RWPE1 (cell line): ENCODE measurements at regions not wholly inside any gene's neighbourhood (a gene's known extent, or its start where the extent isn't known, plus 50 kb on each side); places are given as distances from the start of the nearest gene placed in this dataset.

Experiments
- CTCF ChIA-PET: fragments of 350-600 bp; sonication (Branson Sonifier 250); formaldehyde crosslinking; extraction: SDS; loops from one replicate; lab custom pipeline; 2021; lab: Yijun Ruan, JAX
- POLR2A ChIA-PET: fragments of 400-600 bp; formaldehyde crosslinking; extraction: SDS; loops from one replicate; lab custom pipeline; 2020; ENCODE audit warnings: antibody characterized with exemption; ENCODE audit not compliant: low non-redundant PET; lab: Yijun Ruan, JAX
- DNase-seq: peaks from one replicate; pipeline ENCODE4 v3.0.0; 2012; ENCODE audit warnings: low spot score
- H3K27ac ChIP-seq: fragments of 450-650 bp; 2 replicates; pipeline ENCODE4 v1.5.1; 2017
- TF ChIP-seq, protein P1 (sequence below): fragments of 450-650 bp; conservative IDR thresholded peaks from 2 replicates; pipeline ENCODE4 v1.5.1; 2017; ENCODE audit warnings: low read depth, mild to moderate bottlenecking

- ChIA-PET POLR2A (no interaction called here), CTCF (no interaction called here)
- H3K27ac ChIP-seq: no peak overlapping the region
- no peak for DNase-seq
- TF ChIP-seq, protein P1, sequence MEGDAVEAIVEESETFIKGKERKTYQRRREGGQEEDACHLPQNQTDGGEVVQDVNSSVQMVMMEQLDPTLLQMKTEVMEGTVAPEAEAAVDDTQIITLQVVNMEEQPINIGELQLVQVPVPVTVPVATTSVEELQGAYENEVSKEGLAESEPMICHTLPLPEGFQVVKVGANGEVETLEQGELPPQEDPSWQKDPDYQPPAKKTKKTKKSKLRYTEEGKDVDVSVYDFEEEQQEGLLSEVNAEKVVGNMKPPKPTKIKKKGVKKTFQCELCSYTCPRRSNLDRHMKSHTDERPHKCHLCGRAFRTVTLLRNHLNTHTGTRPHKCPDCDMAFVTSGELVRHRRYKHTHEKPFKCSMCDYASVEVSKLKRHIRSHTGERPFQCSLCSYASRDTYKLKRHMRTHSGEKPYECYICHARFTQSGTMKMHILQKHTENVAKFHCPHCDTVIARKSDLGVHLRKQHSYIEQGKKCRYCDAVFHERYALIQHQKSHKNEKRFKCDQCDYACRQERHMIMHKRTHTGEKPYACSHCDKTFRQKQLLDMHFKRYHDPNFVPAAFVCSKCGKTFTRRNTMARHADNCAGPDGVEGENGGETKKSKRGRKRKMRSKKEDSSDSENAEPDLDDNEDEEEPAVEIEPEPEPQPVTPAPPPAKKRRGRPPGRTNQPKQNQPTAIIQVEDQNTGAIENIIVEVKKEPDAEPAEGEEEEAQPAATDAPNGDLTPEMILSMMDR: no peak
Observed at GRCh38 chr1:57474137-57474750, 50.4 kb upstream of the DAB1 start.
